GM11168 (cell line): ENCODE measurements at regions not wholly inside any gene's neighbourhood (a gene's known extent, or its start where the extent isn't known, plus 50 kb on each side); places are given as distances from the start of the nearest gene placed in this dataset.

Experiments
- in situ Hi-C: fragments of 300-500 bp; cut with MboI; formaldehyde crosslinking; loops from one replicate; pipeline ENCODE4 v1.12.0; 2022; ENCODE audit warnings: low sequenced_read_pairs; ENCODE audit not compliant: unreplicated experiment

DNA sequence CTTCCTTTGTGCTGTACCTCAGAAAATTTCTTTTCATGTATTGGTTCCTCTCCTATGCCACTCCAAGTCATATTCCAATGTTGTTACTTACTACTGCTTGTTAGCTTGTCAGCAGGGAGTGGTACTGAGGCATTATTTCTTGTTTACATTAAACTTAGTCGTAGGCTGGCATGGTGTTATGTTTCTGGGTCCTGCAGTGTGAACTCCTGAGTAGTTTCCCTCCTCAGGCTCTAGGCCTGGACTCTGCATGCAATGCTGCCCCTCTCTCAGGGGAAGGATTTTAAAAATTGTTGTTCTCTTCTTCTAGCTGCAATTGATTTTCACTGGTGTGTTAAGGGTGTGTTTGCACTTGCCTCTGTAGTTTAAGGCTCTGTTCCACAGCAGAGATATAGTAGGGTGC is 671.6 kb downstream of the PLCL1 start:
- in situ Hi-C loops, result no loop called here

DNA sequence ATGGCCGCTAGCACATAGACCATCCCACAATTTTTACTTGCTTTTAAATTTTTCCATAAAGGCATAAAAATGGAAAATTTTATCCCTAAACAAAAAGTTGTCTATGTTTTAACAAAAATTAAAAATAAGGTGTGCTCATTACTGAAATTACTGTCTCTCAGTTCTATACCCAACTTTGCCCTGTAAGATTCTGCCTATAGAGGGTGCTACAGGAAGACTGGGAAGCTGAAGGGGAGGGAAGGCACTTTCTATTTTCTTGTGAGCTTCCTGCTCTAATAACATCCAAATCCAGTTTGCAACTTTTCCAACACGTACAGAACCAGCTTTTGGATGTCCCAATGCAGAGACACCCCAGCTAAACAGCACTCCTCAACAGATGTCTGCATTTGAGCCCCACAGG is 666.9 kb downstream of the PLCL1 start:
- in situ Hi-C loops, result no loop called here

- in situ Hi-C loops, result no loop called here
Measured at GRCh38 chr2:198468136-198468535, 663.7 kb downstream of the PLCL1 start.

DNA sequence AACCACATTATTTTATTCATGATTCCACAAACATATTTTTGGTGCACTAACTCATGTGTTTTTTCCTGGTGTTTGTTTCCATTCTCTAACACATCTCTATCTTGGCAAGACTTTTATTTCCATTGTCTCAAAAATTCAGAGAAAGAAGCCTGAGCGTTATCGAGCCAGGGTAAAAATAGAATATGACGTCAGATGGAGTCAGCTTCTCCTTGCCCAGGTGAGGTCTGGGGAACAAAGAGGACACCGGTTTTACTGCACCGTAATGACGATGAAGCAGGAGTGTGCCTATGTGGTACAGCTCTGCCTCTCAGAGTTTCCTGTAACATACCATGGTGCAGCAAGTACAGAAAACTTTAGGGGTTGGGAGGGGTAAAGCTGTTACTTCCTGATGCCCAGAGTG is 661.6 kb downstream of the PLCL1 start:
- in situ Hi-C loops, result no loop called here

DNA sequence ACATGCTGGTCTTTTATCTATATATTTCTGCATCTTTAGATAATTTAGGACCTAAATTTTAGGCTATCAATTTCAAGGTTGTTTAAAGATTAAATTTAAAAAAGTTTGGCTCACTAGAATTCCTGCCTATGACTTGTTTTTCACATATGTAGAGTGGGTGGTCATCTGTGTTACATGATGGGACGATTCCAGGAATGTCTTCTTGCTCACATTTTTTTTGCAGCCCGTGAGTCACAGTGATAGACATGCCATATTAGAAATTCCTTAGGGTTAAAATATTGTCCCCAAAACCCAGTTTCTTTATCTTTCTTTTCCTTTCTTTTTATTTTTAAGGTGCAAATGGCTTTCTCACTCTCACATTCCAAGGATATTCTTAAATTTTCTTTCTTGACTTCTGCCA is 652.0 kb downstream of the PLCL1 start:
- in situ Hi-C loops, result no loop called here

DNA sequence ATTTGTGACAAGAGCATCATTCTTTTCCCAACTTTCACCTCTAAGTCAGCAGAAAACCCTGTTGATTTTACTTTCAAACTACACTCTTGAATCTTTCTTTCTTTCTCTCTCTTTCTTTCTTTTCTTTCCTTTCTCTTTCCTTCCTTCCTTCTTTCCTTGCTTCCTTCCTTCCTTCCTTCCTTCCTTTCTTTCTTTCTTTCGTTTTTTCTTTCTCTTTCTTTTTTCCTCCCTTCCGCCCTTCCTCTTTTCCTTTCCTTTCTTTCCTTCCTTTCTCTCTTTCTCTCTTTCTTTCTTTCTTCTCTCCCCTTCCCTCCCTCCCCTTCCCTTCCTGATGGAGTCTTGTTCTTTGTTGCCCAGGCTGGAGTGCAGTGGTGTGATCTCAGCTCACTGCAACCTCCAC is 649.5 kb downstream of the PLCL1 start:
- in situ Hi-C loops, result no loop called here

DNA sequence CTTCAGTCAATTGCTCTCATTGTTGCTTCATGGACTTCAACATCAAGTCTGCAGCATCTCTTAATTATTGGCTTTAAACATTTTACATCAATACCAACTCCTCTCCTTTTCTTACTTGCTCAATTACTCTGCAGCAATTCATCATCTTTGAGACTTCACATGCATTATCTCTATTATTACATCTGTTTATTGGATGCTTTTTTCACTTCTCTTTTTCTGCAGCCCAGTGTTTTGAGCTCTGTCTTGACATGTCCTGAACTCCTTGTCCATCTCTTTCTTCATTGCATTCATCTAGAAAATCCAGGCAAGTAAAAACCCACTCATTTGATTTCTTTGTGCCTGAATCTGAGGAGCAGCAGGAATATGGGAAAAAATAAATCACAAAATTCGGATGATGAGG is 647.9 kb downstream of the PLCL1 start:
- in situ Hi-C loops, result no loop called here

GRCh38 chr2:198448789-198449188 is 644.4 kb downstream of the PLCL1 start:
- in situ Hi-C loops, result no loop called here

DNA sequence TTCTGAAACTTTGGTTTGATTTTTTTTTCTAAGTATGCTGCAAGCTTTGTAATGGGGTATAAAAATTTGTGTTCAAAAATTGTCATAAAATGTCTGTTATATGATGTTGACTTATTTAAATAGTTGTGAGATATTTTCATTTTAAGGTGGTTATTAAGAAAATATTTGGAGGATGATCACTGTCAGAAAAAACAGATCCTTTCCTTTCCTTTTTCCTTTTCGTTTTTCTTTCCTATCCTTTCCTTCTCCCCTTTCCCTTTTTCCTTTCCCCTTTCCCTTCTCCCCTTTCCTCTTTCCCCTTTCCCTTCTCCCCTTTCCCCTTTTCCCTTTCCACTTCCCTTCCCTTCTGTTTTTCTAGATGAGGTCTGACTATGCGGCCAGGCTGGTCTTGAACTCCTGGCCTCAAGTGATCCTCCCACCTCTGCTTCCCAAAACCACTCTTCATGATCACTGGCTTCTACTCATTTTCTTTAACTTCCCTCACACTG is 640.5 kb downstream of the PLCL1 start:
- in situ Hi-C loops, result no loop called here

DNA sequence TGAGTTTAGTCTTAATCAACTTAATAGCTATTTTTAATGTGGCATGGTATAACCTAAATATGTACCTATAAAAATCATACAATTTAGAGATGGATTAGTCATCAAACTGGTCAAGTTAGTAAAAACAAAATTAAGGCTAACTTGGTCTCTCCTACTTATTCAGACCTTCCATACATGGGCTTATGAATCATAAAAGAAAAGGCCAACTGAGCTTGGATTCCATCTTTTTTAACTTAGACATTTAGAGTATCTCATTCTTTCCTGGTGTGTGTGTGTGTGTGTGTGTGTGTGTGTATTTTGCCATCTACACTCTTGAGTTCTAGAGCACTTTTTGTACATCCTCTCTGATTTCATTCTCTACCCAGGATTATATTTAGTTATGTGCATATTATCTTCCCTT is 637.5 kb downstream of the PLCL1 start:
- in situ Hi-C loops, result no loop called here

DNA sequence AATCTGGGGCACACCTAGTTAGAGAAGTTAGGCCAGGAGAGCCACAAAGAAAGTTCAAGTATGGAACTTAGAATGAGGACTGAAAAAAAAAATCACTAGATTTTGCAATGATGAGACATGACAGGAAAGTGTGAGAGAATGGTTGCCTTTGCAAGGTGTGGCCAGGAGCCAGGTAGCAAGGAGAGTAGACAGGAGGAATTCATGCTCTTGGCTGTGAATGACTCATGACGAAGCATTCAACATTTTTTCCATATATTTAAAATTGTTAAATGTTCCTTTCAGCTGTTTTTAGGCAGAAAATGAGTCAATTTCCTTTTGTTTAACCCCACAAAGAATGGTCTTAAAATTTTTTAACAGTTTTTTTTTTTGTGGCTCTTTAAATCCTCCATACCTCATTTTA is 636.9 kb downstream of the PLCL1 start:
- in situ Hi-C loops, result no loop called here

- in situ Hi-C loops, result no loop called here
Measured at GRCh38 chr2:198440833-198441232, 636.4 kb downstream of the PLCL1 start.

DNA sequence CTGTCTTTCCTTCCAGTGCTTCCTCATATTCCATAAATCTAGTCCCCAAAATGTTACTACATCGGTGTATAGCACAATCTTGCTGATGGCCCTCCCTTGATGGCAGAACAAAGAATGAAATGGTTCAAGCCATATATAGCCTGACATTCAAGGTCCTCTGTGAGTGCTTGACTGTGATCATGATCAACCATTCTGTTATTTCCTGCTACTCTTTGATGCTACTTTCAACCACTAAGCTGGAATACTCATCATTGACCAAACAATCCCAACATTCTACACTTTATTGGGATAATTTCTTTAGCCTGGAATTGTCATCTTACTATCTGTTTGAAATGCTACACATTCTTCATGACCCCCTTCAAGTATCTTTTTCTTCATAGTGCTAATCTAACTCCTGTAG is 633.9 kb downstream of the PLCL1 start:
- in situ Hi-C loops, result no loop called here

- in situ Hi-C loops, result no loop called here
Measured at GRCh38 chr2:198424112-198424511, 619.7 kb downstream of the PLCL1 start.

GRCh38 chr2:198417836-198418235 is 613.4 kb downstream of the PLCL1 start:
- in situ Hi-C loops, result no loop called here

GRCh38 chr2:198414976-198415375 is 610.6 kb downstream of the PLCL1 start:
- in situ Hi-C loops, result no loop called here

- in situ Hi-C loops, result no loop called here
Measured at GRCh38 chr2:198411936-198412335, 607.5 kb downstream of the PLCL1 start.

GRCh38 chr2:198408171-198408570 is 603.8 kb downstream of the PLCL1 start:
- in situ Hi-C loops, result no loop called here

- in situ Hi-C loops, result no loop called here
Measured at GRCh38 chr2:198405311-198405710, 600.9 kb downstream of the PLCL1 start.

- in situ Hi-C loops, result no loop called here
Measured at GRCh38 chr2:198401644-198402043, 597.3 kb downstream of the PLCL1 start.

DNA sequence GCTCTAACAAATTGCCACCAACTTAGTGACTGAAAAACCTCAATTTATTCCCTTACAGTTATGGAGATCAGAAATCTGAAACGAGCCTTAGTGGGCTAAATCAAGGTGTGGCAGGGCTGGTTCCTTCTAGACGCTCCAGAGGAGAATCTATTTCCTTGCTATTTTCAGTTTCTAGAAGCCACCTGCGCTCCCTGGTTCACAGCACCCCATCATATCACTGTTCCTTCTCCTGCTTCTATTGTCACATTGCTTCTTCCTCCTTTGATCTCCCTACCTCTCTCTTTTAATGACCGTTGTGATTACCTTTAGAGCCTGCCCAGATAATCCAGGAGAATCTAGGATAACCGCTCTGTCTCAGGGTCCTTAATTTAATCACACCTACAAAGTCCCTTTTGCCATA is 596.6 kb downstream of the PLCL1 start:
- in situ Hi-C loops, result no loop called here

DNA sequence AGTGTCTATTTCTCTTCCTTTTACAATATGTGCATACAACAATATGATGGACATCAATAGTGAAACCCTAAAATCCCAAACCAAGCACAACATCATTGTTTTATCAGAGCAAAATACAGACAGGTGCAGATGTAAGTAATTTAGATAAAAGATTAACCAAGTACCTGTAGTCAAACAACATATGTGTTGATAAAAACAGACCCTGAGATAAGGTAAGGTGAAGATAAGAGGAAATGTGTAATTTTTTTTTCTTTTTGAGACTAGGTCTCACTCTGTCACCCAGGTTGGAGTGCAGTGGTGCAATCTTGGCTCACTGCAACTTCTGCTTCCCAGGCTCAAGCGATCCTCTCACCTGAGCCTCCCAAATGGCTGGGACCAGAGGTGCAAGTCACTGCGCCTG is 589.8 kb downstream of the PLCL1 start:
- in situ Hi-C loops, result no loop called here

DNA sequence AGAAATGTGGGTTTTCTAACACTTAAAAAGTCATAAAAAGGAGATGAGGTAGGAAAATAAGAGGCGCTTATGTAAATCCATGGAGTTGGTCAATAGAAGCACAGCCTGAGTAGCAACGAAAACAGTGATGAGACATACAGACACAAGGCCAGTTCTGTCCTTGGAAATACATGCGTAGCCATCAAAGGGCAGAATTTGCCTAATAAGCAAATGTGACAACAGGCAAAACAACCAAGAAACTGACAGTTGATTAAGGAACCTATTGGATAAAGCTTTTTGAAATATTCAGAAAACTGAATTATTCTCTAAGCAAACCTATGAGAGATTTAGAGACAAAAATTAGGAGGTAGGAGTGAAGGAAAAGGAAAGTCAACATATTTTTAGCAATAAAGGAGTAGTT is 586.3 kb downstream of the PLCL1 start:
- in situ Hi-C loops, result no loop called here
